IMR-90 (cell line): ENCODE measurements at regions not wholly inside any gene's neighbourhood (a gene's known extent, or its start where the extent isn't known, plus 50 kb on each side); places are given as distances from the start of the nearest gene placed in this dataset.
"Not testable (repeated sequence)": the region's sequence is repeated elsewhere in the genome, so short reads cannot be mapped to it uniquely, and the experiment has no call there.

Experiments used
- ATAC-seq: fragments of 200-7000 bp; cut with Tn5 transposase; 2 replicates; pipeline ENCODE4 v1.9.1; 2020; ENCODE audit warnings: low read depth, mild to moderate bottlenecking, moderate library complexity
- BruUV-seq: library from RNA; stranded (reverse); fragments of 400-500 nt; replicated peaks from 2 replicates; lab custom pipeline; 2021; lab: Mats Ljungman, UMichigan
- CTCF ChIA-PET: fragments of 300-600 bp; formaldehyde crosslinking; extraction: SDS; loops from one replicate; lab custom pipeline; 2021; ENCODE audit warnings: antibody characterized with exemption; lab: Yijun Ruan, JAX
- POLR2A ChIA-PET: fragments of 300-600 bp; sonication (Branson Sonifier 250); formaldehyde crosslinking; loops from one replicate; lab custom pipeline; 2022; ENCODE audit warnings: antibody characterized with exemption; ENCODE audit not compliant: unreplicated experiment; lab: Charles Lee
- DNase-seq: peaks from one replicate; pipeline ENCODE4 v3.0.0; 2013
- H2AFZ ChIP-seq: replicated peaks from 2 replicates; pipeline ENCODE3; 2013; ENCODE audit warnings: low read length, mild to moderate bottlenecking; ENCODE audit not compliant: poor library complexity
- H2AK5ac ChIP-seq: 2 replicates; pipeline ENCODE4 v1.6.1; 2013; ENCODE audit warnings: low read depth, low read length, inconsistent platforms
- H2AK9ac ChIP-seq: replicated peaks from 2 replicates; pipeline ENCODE3; 2013; ENCODE audit warnings: mild to moderate bottlenecking, low read depth, low read length, moderate library complexity; ENCODE audit not compliant: poor library complexity
- H2BK120ac ChIP-seq: 2 replicates; pipeline ENCODE4 v1.6.1; 2013; ENCODE audit warnings: low read depth, low read length, inconsistent platforms
- H2BK15ac ChIP-seq: 3 replicates; pipeline ENCODE4 v1.6.1; 2013; ENCODE audit warnings: low read depth, low read length, inconsistent platforms
- H2BK20ac ChIP-seq: 2 replicates; pipeline ENCODE4 v1.6.1; 2013; ENCODE audit warnings: low read depth, mild to moderate bottlenecking, inconsistent platforms, low read length, moderate library complexity
- H2BK5ac ChIP-seq: 2 replicates; pipeline ENCODE4 v1.6.1; 2013; ENCODE audit warnings: mild to moderate bottlenecking, low read depth, low read length, inconsistent platforms; ENCODE audit not compliant: poor library complexity, severe bottlenecking
- H3K14ac ChIP-seq: replicated peaks from 2 replicates; pipeline ENCODE4 v1.6.1; 2013; ENCODE audit warnings: low read depth, low read length, inconsistent platforms
- H3K18ac ChIP-seq: 2 replicates; pipeline ENCODE4 v1.6.1; 2013; ENCODE audit warnings: low read depth, low read length, control low read depth
- H3K23ac ChIP-seq: 2 replicates; pipeline ENCODE4 v1.6.1; 2013; ENCODE audit warnings: low read depth, low read length, inconsistent platforms
- H3K27ac ChIP-seq: 2 replicates; pipeline ENCODE4 v1.5.1; 2013; ENCODE audit warnings: mild to moderate bottlenecking, control low read depth, low read length; ENCODE audit not compliant: insufficient read depth
- H3K27me3 ChIP-seq: 2 replicates; pipeline ENCODE4 v1.6.1; 2013; ENCODE audit warnings: low read length; ENCODE audit not compliant: control insufficient read depth, insufficient read depth
- H3K36me3 ChIP-seq: 2 replicates; pipeline ENCODE4 v1.6.1; 2013; ENCODE audit warnings: low read length, mixed read lengths; ENCODE audit not compliant: control insufficient read depth, insufficient read depth
- H3K4ac ChIP-seq: 2 replicates; pipeline ENCODE4 v1.6.1; 2013; ENCODE audit warnings: low read depth, low read length, inconsistent platforms
- H3K4me1 ChIP-seq: 2 replicates; pipeline ENCODE4 v1.6.1; 2013; ENCODE audit warnings: low read length, mixed read lengths; ENCODE audit not compliant: control insufficient read depth, insufficient read depth
- H3K4me2 ChIP-seq: 2 replicates; pipeline ENCODE4 v1.6.1; 2013; ENCODE audit warnings: low read depth, mild to moderate bottlenecking, control low read depth, low read length, moderate library complexity
- H3K4me3 ChIP-seq: 2 replicates; pipeline ENCODE4 v1.5.1; 2013; ENCODE audit warnings: low read depth, mild to moderate bottlenecking, control low read depth, low read length, moderate library complexity; ENCODE audit not compliant: insufficient read depth
- H3K56ac ChIP-seq: 2 replicates; pipeline ENCODE4 v1.6.1; 2013; ENCODE audit warnings: low read length, inconsistent platforms; ENCODE audit not compliant: insufficient read depth; ENCODE audit errors: extremely low read depth
- H3K79me1 ChIP-seq, 2 experiments: 2 replicates each; pipeline ENCODE4 v1.6.1; 2013; ENCODE audit warnings: low read length in 2 of 2, inconsistent platforms in 1 of 2, low read depth in 1 of 2
- H3K9ac ChIP-seq: 2 replicates; pipeline ENCODE4 v1.6.1; 2013; ENCODE audit warnings: low read depth, low read length, control low read depth
- H3K9me1 ChIP-seq: 2 replicates; pipeline ENCODE4 v1.6.1; 2013; ENCODE audit warnings: low read length, inconsistent platforms; ENCODE audit not compliant: insufficient read depth
- H3K9me3 ChIP-seq: 2 replicates; pipeline ENCODE4 v1.6.1; 2013; ENCODE audit warnings: low read length; ENCODE audit not compliant: control insufficient read depth, insufficient read depth
- H4K20me1 ChIP-seq: 2 replicates; pipeline ENCODE4 v1.6.1; 2013; ENCODE audit warnings: low read length, inconsistent platforms; ENCODE audit not compliant: insufficient read depth
- H4K5ac ChIP-seq: 2 replicates; pipeline ENCODE4 v1.6.1; 2013; ENCODE audit warnings: mild to moderate bottlenecking, low read depth, low read length, control low read depth
- H4K8ac ChIP-seq, 2 experiments: 2 replicates each; pipeline ENCODE4 v1.6.1; 2013; ENCODE audit warnings: low read depth in 2 of 2, low read length in 2 of 2, control low read depth in 1 of 2, inconsistent platforms in 1 of 2
- H4K91ac ChIP-seq: 2 replicates; pipeline ENCODE4 v1.6.1; 2013; ENCODE audit warnings: low read depth, low read length, inconsistent platforms; ENCODE audit not compliant: insufficient read depth
- FOS ChIP-seq: fragments of 150-350 bp; IDR thresholded peaks from 2 replicates; pipeline ENCODE4 v1.6.1; 2016; ENCODE audit warnings: low read depth, low read length
- MAZ ChIP-seq: IDR thresholded peaks from 2 replicates; pipeline ENCODE4 v1.6.1; 2012; ENCODE audit warnings: low read depth, mild to moderate bottlenecking, low read length, improper control_type of control experiment, moderate library complexity, borderline replicate concordance
- POLR2A ChIP-seq: IDR thresholded peaks from 2 replicates; pipeline ENCODE4 v1.6.1; 2012; ENCODE audit warnings: mild to moderate bottlenecking, low read depth, low read length
- WGBS, 2 experiments: methylation state at CpG; one replicate each; pipeline versions ENCODE4 v1.1.5 to v1.1.7; 2013; ENCODE audit warnings: missing lambda C conversion rate in 2 of 2; ENCODE audit not compliant: insufficient read length in 1 of 2; ENCODE audit errors: extremely low coverage in 2 of 2; 5-methylcytosine and 5-hydroxymethylcytosine counted together
- dilution Hi-C: fragments of 300-500 bp; cut with HindIII; formaldehyde crosslinking; loops from one replicate; pipeline ENCODE4 v1.14.3; 2018; ENCODE audit warnings: low sequenced_read_pairs; ENCODE audit not compliant: unreplicated experiment
- in situ Hi-C: fragments of 300-500 bp; cut with MboI; formaldehyde crosslinking; loops from 3 replicates; pipeline ENCODE4 v1.14.3; 2019; ENCODE audit warnings: low sequenced_read_pairs, inconsistent platforms, mixed read lengths
- intact Hi-C: fragments of 100-400 bp; cut with micrococcal nuclease; formaldehyde crosslinking; loops from 2 replicates; pipeline ENCODE4 v1.10.0; 2022

DNA sequence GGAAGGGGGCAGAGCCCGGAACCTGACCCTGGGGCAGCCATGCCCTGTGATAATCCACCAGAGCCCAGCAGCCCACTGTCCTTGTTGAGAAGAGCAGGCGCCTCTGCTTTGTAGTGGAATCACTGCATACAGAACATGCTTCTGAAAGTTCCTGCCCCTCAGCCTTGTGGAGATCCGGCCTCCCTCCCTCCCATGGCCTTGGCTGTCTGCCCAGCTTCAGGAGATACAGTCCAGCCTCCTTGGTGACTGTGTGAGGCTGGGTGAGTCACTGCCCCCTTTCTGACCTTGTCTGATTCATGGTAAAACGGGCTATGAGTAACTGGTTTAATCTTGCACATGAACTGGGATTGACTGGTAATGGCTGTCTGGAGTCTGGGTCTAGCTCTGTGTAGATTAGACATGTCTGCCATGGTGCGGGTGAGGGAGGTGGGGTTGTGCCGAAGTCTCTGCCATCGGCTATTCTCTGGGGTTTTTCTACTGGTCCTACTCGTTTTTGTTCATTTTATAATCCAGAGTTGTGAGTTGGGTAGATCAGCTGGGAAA is 144.0 kb upstream of the ZNF469 start:
- peak overlapping the region; percentile 93 for H3K27ac ChIP-seq
- H3K9me1 ChIP-seq = peaks cover 13% of the 10 kb centered on the region
- peak overlapping the region; percentile 86 for H4K5ac ChIP-seq
- dilution Hi-C loops, H3K36me3 ChIP-seq, H3K4me3 ChIP-seq, H2AFZ ChIP-seq, BruUV-seq, POLR2A ChIA-PET, H3K9me3 ChIP-seq, H3K27me3 ChIP-seq, intact Hi-C loops, in situ Hi-C loops, H2AK9ac ChIP-seq, H3K4me2 ChIP-seq, CTCF ChIA-PET, H4K20me1 ChIP-seq: not testable (repeated sequence)
- H3K4ac ChIP-seq = peak overlapping the region; percentile 94
- peak overlapping the region; percentile 82 for H2BK5ac ChIP-seq
- TF ChIP-seq POLR2A (peak; percentile 49; the same call in 1 of the 2 replicates), MAZ (peak; percentile 82; the same call in 1 of the 2 replicates), FOS (peak; percentile 31; the same call in 1 of the 2 replicates)
- H3K14ac ChIP-seq = peak overlapping the region; percentile 94
- H2AK5ac ChIP-seq = peak overlapping the region; percentile 91; the same call in 1 of the 2 replicates
- peak overlapping the region; percentile 79 for H2BK20ac ChIP-seq
- peak overlapping the region; percentile 95 for H4K91ac ChIP-seq
- 0% methylated on average over 1 of the region's 8 CpGs; no CpG with 5 or more reads in 1 of the 2 experiments for WGBS, 2 experiments
- peak; percentile 98 for DNase-seq
- H2BK120ac ChIP-seq = peak overlapping the region; percentile 95
- H3K4me1 ChIP-seq = peaks cover 49% of the 10 kb centered on the region
- H2BK15ac ChIP-seq = peak overlapping the region; percentile 99; the same call in 2 of the 3 replicates
- peak overlapping the region; percentile 63 for H3K9ac ChIP-seq
- peaks cover 8 to 34% of the 10 kb centered on the region in 2 experiments for H3K79me1 ChIP-seq
- H4K8ac ChIP-seq = peak overlapping the region; percentile 74 to 83; a peak in 2 of 4 replicates
- H3K18ac ChIP-seq = peak overlapping the region; percentile 91
- peak; percentile 61 for ATAC-seq
- H3K23ac ChIP-seq = peak overlapping the region; percentile 46
- H3K56ac ChIP-seq = peak overlapping the region; percentile 66; the same call in 1 of the 2 replicates
